ENCODE measurements at regions not wholly inside any gene's neighbourhood (a gene's known extent, or its start where the extent isn't known, plus 50 kb on each side); places are given as distances from the start of the nearest gene placed in this dataset.

DNA sequence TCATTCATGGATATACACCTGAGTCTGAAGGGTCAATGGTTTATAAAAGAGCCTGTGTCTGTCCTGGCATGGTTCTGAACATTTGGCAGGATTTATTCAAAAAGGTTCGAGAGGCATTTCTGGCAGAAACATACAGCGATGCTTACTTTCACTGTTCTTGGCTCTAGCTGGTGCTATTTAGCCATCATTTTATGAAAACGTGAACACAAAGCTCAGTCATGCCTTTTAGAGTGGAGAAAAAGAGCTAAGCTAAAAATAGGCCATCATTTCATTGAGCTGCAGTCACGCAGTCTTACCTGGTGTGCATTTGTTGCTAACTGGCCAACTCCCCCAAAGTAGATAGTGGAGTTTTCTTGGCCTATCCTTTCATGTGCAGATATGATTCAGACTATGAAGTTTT, 1209.5 kb downstream of the SLC16A7 start:
- no peak for DNase-seq
- H3K4me1 ChIP-seq (ENCODE audit: control insufficient read depth, insufficient read depth, low read length) = no peaks in the 10 kb centered on the region
- H3K27ac ChIP-seq (ENCODE audit: low read length) = no peak overlapping the region
- WGBS (ENCODE audit: insufficient coverage, low lambda C conversion rate) = no CpG with 5 or more reads among the region's 4 CpGs
- no peaks in the 10 kb centered on the region for H3K36me3 ChIP-seq (ENCODE audit: control insufficient read depth, insufficient read depth, low read length)
- H3K9me3 ChIP-seq (ENCODE audit: control insufficient read depth, low read depth, low read length) = peaks cover under 1% of the 10 kb centered on the region
- H3K4me3 ChIP-seq (ENCODE audit: low read length) = no peak overlapping the region
- no peaks in the 10 kb centered on the region for H3K27me3 ChIP-seq (ENCODE audit: control insufficient read depth, insufficient read depth, low read length)

DNA sequence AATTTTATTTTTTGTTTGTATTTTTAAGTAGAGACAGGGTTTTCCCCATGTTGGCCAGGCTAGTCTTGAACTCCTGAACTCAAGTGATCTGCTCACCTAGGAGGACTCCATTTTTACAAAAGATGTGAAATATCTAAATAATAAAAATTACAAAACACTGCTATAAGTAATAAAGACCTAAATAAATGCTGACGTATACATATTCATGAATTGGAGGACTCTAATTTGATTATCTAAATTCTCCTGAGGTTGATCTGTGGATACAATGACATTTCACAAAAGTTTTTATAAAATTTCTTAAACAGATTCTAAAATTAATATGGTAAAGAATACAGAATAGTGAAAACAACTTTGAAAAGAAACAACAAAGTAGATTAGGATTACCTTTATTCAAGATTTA, 1224.0 kb downstream of the SLC16A7 start:
- Histone ChIP-seq H3K36me3 (ENCODE audit: control insufficient read depth, insufficient read depth, low read length) (no peaks in the 10 kb centered on the region), H3K27me3 (ENCODE audit: control insufficient read depth, insufficient read depth, low read length) (no peaks in the 10 kb centered on the region), H3K4me3 (ENCODE audit: low read length) (no peak overlapping the region), H3K27ac (ENCODE audit: low read length) (no peak overlapping the region), H3K4me1 (ENCODE audit: control insufficient read depth, insufficient read depth, low read length) (no peaks in the 10 kb centered on the region), H3K9me3 (ENCODE audit: control insufficient read depth, low read depth, low read length) (peaks cover 7% of the 10 kb centered on the region)
- 100% methylated on average over 1 of the region's 1 CpG for WGBS (ENCODE audit: insufficient coverage, low lambda C conversion rate)
- DNase-seq = no peak

DNA sequence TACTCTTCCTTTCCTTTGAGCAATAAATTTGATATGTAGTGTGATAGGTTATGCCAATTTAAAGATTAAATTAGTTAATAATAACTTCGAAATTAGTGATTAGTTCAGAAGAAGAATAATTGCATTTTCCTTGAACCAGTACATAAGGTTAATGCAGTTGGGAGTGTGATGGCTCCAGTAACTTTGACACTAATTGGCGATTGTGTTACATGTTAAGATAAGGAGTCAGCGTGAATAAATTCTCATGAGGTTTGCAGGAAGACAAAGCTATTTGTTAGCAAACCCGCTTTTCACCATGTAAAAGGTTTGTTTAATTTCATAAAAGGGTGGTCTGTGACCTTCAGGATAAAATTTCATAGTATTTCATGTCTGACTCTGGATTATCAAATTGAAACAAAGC, 1226.8 kb downstream of the SLC16A7 start:
- Histone ChIP-seq H3K36me3 (ENCODE audit: control insufficient read depth, insufficient read depth, low read length) (no peaks in the 10 kb centered on the region), H3K27ac (ENCODE audit: low read length) (no peak overlapping the region), H3K9me3 (ENCODE audit: control insufficient read depth, low read depth, low read length) (no peaks in the 10 kb centered on the region), H3K27me3 (ENCODE audit: control insufficient read depth, insufficient read depth, low read length) (no peaks in the 10 kb centered on the region), H3K4me1 (ENCODE audit: control insufficient read depth, insufficient read depth, low read length) (no peaks in the 10 kb centered on the region), H3K4me3 (ENCODE audit: low read length) (no peak overlapping the region)
- DNase-seq = no peak
- WGBS (ENCODE audit: insufficient coverage, low lambda C conversion rate) = 100% methylated on average over 2 of the region's 4 CpGs

DNA sequence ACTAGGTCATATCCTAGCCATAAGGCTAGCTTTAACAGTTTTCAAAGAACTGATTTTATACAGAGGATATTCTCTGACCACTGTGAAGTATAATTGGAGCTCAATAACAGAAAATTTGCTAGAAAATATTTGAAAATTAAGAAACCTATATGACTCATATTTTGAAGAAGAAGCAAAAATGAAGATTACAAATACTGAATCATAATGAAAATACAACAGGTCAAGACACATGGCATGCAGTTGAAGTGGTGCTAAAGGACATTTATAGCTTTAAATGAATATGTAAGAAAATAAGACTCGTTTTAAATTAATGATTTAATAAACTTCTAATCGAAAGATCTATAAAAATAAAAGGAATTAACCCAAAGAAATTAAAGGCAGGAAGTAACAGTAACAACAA, 1234.6 kb downstream of the SLC16A7 start:
- H3K9me3 ChIP-seq (ENCODE audit: control insufficient read depth, low read depth, low read length) = no peaks in the 10 kb centered on the region
- 80% methylated on average over 2 of the region's 2 CpGs for WGBS (ENCODE audit: insufficient coverage, low lambda C conversion rate)

DNA sequence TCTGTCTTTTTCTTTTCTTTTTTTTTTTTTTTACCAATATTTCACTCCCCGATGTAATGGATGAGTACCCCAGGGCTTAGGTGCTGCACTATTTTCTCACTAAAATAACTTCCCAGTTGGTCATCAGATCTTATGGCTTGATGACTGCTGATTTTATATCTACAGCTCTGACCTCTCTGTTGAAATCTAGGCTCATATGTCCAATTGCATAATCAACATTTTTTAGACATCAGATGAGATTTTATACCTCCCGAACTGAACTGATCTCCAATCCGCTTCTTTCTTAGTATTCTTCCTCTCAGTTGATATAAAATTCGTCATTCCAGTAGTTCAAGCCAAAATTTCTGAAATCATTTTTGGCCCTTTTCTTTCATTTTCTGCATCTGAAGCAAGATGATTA, 1236.5 kb downstream of the SLC16A7 start:
- no peak overlapping the region for H3K4me3 ChIP-seq (ENCODE audit: low read length)
- no peaks in the 10 kb centered on the region for H3K9me3 ChIP-seq (ENCODE audit: control insufficient read depth, low read depth, low read length)
- no peak for DNase-seq
- H3K27ac ChIP-seq (ENCODE audit: low read length) = no peak overlapping the region
- H3K27me3 ChIP-seq (ENCODE audit: control insufficient read depth, insufficient read depth, low read length) = no peaks in the 10 kb centered on the region
- H3K4me1 ChIP-seq (ENCODE audit: control insufficient read depth, insufficient read depth, low read length) = no peaks in the 10 kb centered on the region
- WGBS (ENCODE audit: insufficient coverage, low lambda C conversion rate) = 98% methylated on average over 4 of the region's 4 CpGs
- H3K36me3 ChIP-seq (ENCODE audit: control insufficient read depth, insufficient read depth, low read length) = no peaks in the 10 kb centered on the region

More for the DNA sequence above, 1234.6 kb downstream of the SLC16A7 start:
- Histone ChIP-seq H3K27me3 (ENCODE audit: control insufficient read depth, insufficient read depth, low read length) (no peaks in the 10 kb centered on the region), H3K27ac (ENCODE audit: low read length) (no peak overlapping the region), H3K4me1 (ENCODE audit: control insufficient read depth, insufficient read depth, low read length) (no peaks in the 10 kb centered on the region), H3K4me3 (ENCODE audit: low read length) (no peak overlapping the region), H3K36me3 (ENCODE audit: control insufficient read depth, insufficient read depth, low read length) (no peaks in the 10 kb centered on the region)
- no peak for DNase-seq

DNA sequence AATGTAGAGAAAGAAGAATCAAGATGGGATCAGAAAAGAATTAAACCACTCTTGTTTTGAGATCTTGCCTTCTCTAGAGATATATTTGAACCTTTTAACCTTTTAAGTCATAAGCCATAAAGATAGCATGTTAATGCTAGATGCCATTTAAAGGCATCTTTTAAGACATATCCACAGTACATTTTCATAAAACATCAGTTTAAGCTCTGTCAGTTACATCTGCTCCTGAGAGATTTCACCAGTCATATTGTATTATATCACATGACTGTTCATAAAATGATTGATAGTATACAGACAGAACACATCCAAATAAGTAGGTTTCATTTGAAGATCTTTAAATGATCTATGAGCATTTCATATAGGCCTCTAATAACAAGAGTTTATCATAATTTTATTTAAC, 1238.5 kb downstream of the SLC16A7 start:
- no peaks in the 10 kb centered on the region for H3K36me3 ChIP-seq (ENCODE audit: control insufficient read depth, insufficient read depth, low read length)
- H3K4me1 ChIP-seq (ENCODE audit: control insufficient read depth, insufficient read depth, low read length) = no peaks in the 10 kb centered on the region
- DNase-seq = no peak
- H3K4me3 ChIP-seq (ENCODE audit: low read length) = no peak overlapping the region
- no peaks in the 10 kb centered on the region for H3K9me3 ChIP-seq (ENCODE audit: control insufficient read depth, low read depth, low read length)
- H3K27me3 ChIP-seq (ENCODE audit: control insufficient read depth, insufficient read depth, low read length) = no peaks in the 10 kb centered on the region
- H3K27ac ChIP-seq (ENCODE audit: low read length) = no peak overlapping the region

DNA sequence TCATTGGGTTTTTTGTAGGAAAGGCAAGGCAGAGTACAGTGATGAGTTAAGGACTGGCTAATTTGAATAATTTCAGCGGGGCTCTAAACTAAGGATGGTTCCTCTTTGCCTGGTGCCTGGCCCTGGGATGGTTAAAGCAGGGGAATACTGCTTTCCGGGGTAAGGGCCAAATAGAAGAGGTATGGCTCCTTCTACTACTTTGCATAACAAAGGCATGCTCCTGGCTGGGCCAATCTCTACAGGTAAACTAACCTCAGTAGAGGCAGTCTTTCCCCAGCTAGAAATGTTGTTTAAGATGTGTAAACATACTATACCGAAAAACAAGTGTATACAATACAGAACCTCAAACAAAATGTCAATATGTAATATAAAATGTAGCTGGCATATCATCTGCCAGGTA, 1239.0 kb downstream of the SLC16A7 start:
- H3K9me3 ChIP-seq (ENCODE audit: control insufficient read depth, low read depth, low read length) = no peaks in the 10 kb centered on the region
- no peak overlapping the region for H3K4me3 ChIP-seq (ENCODE audit: low read length)
- H3K4me1 ChIP-seq (ENCODE audit: control insufficient read depth, insufficient read depth, low read length) = no peaks in the 10 kb centered on the region
- H3K27me3 ChIP-seq (ENCODE audit: control insufficient read depth, insufficient read depth, low read length) = no peaks in the 10 kb centered on the region
- no peak for DNase-seq
- H3K27ac ChIP-seq (ENCODE audit: low read length) = no peak overlapping the region
- H3K36me3 ChIP-seq (ENCODE audit: control insufficient read depth, insufficient read depth, low read length) = no peaks in the 10 kb centered on the region
- 75% methylated on average over 2 of the region's 3 CpGs for WGBS (ENCODE audit: insufficient coverage, low lambda C conversion rate)

DNA sequence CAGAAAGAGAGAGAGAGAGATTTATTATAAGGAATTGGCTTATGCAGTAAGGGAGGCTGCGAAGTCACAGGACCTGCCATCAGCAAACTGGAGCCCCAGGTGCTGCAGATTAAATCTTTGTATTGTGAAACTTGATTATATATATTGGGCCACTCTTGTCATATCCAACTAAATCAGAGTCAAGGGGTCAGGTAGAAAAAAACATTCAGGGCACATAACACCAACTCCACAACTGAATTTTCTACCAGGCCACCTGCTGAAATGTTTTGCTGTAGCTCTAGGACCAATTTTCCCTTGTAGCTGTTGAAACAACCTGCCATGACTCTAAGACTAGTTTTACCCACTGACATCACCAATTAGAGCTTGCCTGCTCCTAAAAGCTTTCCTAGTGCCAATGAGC, 1240.8 kb downstream of the SLC16A7 start:
- Histone ChIP-seq H3K27me3 (ENCODE audit: control insufficient read depth, insufficient read depth, low read length) (no peaks in the 10 kb centered on the region), H3K4me1 (ENCODE audit: control insufficient read depth, insufficient read depth, low read length) (no peaks in the 10 kb centered on the region), H3K4me3 (ENCODE audit: low read length) (no peak overlapping the region), H3K36me3 (ENCODE audit: control insufficient read depth, insufficient read depth, low read length) (no peaks in the 10 kb centered on the region), H3K9me3 (ENCODE audit: control insufficient read depth, low read depth, low read length) (no peaks in the 10 kb centered on the region), H3K27ac (ENCODE audit: low read length) (no peak overlapping the region)
- DNase-seq = no peak
- no CpG with 5 or more reads among the region's 1 CpG for WGBS (ENCODE audit: insufficient coverage, low lambda C conversion rate)

DNA sequence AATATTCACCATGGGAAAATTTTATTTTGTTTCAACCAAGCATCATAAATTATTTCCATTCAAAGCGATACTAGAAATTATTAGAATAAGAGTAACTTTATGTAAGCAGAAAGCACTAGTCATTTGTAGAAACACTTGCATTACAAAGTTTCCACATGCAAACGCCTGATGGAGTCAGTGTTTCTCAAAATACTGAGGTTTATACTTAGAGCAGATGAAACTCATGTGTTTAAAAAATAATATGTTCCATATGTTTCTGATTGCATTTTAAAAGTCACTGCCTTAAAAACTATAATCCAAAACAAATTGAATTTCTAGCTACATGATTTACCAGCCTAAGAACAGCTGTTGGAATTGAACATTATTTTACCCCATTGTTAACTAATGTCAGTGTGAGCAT, 1246.4 kb downstream of the SLC16A7 start:
- no peak for DNase-seq
- 50% methylated on average over 2 of the region's 2 CpGs for WGBS (ENCODE audit: insufficient coverage, low lambda C conversion rate)
- H3K36me3 ChIP-seq (ENCODE audit: control insufficient read depth, insufficient read depth, low read length) = no peaks in the 10 kb centered on the region
- no peaks in the 10 kb centered on the region for H3K27me3 ChIP-seq (ENCODE audit: control insufficient read depth, insufficient read depth, low read length)
- no peak overlapping the region for H3K4me3 ChIP-seq (ENCODE audit: low read length)
- no peak overlapping the region for H3K27ac ChIP-seq (ENCODE audit: low read length)
- H3K9me3 ChIP-seq (ENCODE audit: control insufficient read depth, low read depth, low read length) = no peaks in the 10 kb centered on the region
- H3K4me1 ChIP-seq (ENCODE audit: control insufficient read depth, insufficient read depth, low read length) = no peaks in the 10 kb centered on the region

DNA sequence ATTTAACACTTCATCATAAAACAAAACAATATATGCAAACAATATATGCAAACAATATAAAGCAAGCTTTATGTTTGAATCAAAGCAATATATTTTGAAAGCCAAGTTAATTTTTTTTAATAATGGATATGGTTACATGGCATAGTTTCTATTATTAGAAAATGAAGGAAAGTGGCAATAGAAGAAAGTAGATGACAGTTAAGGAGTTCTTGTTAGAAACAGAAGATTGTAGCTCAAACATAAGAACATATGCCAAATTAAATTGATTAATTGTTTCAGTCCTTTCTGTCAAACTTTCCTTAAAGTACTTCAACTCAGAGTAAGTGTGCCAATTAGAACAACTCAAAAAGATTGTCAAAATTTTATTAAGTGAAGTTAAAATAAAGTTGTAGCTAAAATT, 1248.3 kb downstream of the SLC16A7 start:
- no peaks in the 10 kb centered on the region for H3K36me3 ChIP-seq (ENCODE audit: control insufficient read depth, insufficient read depth, low read length)
- H3K4me3 ChIP-seq (ENCODE audit: low read length) = no peak overlapping the region
- no peaks in the 10 kb centered on the region for H3K4me1 ChIP-seq (ENCODE audit: control insufficient read depth, insufficient read depth, low read length)
- no peaks in the 10 kb centered on the region for H3K9me3 ChIP-seq (ENCODE audit: control insufficient read depth, low read depth, low read length)
- DNase-seq = no peak
- no peak overlapping the region for H3K27ac ChIP-seq (ENCODE audit: low read length)
- H3K27me3 ChIP-seq (ENCODE audit: control insufficient read depth, insufficient read depth, low read length) = no peaks in the 10 kb centered on the region

DNA sequence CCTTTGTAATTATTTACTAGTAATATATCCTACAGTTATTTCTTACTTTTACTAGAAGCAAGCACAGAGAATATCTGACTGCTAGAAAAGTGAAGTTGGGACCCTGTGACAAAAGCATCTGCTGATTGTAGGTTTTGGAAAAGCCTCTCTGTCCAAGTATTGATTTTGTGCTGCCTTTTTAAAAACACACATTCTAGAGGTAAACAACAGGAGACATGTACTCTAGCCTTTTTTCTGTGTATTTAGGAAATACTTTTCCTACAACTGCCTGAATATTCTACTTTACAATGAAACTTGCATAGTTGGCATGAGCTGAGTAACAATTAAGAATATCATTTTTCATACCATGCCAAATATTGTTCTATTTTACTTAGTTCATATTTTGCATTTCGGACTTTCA, 1249.0 kb downstream of the SLC16A7 start:
- Histone ChIP-seq H3K9me3 (ENCODE audit: control insufficient read depth, low read depth, low read length) (no peaks in the 10 kb centered on the region), H3K27ac (ENCODE audit: low read length) (no peak overlapping the region), H3K4me3 (ENCODE audit: low read length) (no peak overlapping the region), H3K4me1 (ENCODE audit: control insufficient read depth, insufficient read depth, low read length) (no peaks in the 10 kb centered on the region), H3K27me3 (ENCODE audit: control insufficient read depth, insufficient read depth, low read length) (no peaks in the 10 kb centered on the region), H3K36me3 (ENCODE audit: control insufficient read depth, insufficient read depth, low read length) (no peaks in the 10 kb centered on the region)
- no peak for DNase-seq
- WGBS (ENCODE audit: insufficient coverage, low lambda C conversion rate) = 100% methylated on average over 1 of the region's 1 CpG
